ENCODE measurements at regions not wholly inside any gene's neighbourhood (a gene's known extent, or its start where the extent isn't known, plus 50 kb on each side); places are given as distances from the start of the nearest gene placed in this dataset.

GRCh38 chr2:26530696-26531095, 52.8 kb upstream of the OTOF start:
- H3K4me3 ChIP-seq (replicated peaks in 1 of 2; ENCODE audit: low read depth in 2 of 2, low read length in 2 of 2), result no peak overlapping the region
- DNase-seq (ENCODE audit: low read depth in 2 of 2), result peak; percentile 49 to 72
- peak; percentile 1 for TF ChIP-seq CTCF (IDR thresholded peaks at IDR 0.05; ENCODE audit: low read depth, low read length)

- TF ChIP-seq CTCF (IDR thresholded peaks at IDR 0.05; ENCODE audit: low read depth, low read length), result no peak
- H3K4me3 ChIP-seq (replicated peaks in 1 of 2; ENCODE audit: low read depth in 2 of 2, low read length in 2 of 2), result no peak overlapping the region
- no peak for DNase-seq (ENCODE audit: low read depth in 2 of 2)
Observed at GRCh38 chr2:26530240-26530540, 52.3 kb upstream of the OTOF start.

- no peak for DNase-seq (ENCODE audit: low read depth in 2 of 2)
- TF ChIP-seq CTCF (IDR thresholded peaks at IDR 0.05; ENCODE audit: low read depth, low read length), result no peak
- H3K4me3 ChIP-seq (replicated peaks in 1 of 2; ENCODE audit: low read depth in 2 of 2, low read length in 2 of 2), result no peak overlapping the region
Observed at GRCh38 chr2:26529406-26530239, 51.7 kb upstream of the OTOF start.

- TF ChIP-seq CTCF (IDR thresholded peaks at IDR 0.05; ENCODE audit: low read depth, low read length), result no peak
- H3K4me3 ChIP-seq (replicated peaks in 1 of 2; ENCODE audit: low read depth in 2 of 2, low read length in 2 of 2), result no peak overlapping the region
- DNase-seq (ENCODE audit: low read depth in 2 of 2), result no peak
Observed at GRCh38 chr2:26528836-26529235, 50.9 kb upstream of the OTOF start.

GRCh38 chr2:26527726-26528585, 50.0 kb upstream of the OTOF start:
- H3K4me3 ChIP-seq (replicated peaks in 1 of 2; ENCODE audit: low read depth in 2 of 2, low read length in 2 of 2), result no peak overlapping the region
- no peak for DNase-seq (ENCODE audit: low read depth in 2 of 2)
- no peak for TF ChIP-seq CTCF (IDR thresholded peaks at IDR 0.05; ENCODE audit: low read depth, low read length)
